RWPE2 (cell line): ENCODE measurements at regions not wholly inside any gene's neighbourhood (a gene's known extent, or its start where the extent isn't known, plus 50 kb on each side); places are given as distances from the start of the nearest gene placed in this dataset.

Experiments
- ATAC-seq: fragments of 200-7000 bp; cut with Tn5 transposase; 3 replicates; pipeline ENCODE4 v1.9.1; 2021; ENCODE audit warnings: low read depth
- DNase-seq: peaks from one replicate; pipeline ENCODE4 v3.0.0-alpha.2; 2020; ENCODE audit warnings: low spot score
- H3K27ac ChIP-seq: fragments of 450-650 bp; 2 replicates; pipeline ENCODE4 v1.5.1; 2017; ENCODE audit warnings: mild to moderate bottlenecking; ENCODE audit not compliant: poor library complexity, severe bottlenecking
- H3K27me3 ChIP-seq: fragments of 250-450 bp; sonication (Bioruptor Pico); 2 replicates; pipeline ENCODE4 v1.5.1; 2021; ENCODE audit warnings: mild to moderate bottlenecking, moderate library complexity; ENCODE audit not compliant: insufficient read depth, poor library complexity, severe bottlenecking
- H3K36me3 ChIP-seq: fragments of 250-450 bp; sonication (Bioruptor Pico); 2 replicates; pipeline ENCODE4 v1.5.1; 2020; ENCODE audit warnings: low read depth, mild to moderate bottlenecking, moderate library complexity
- H3K4me1 ChIP-seq: fragments of 250-450 bp; sonication (Bioruptor Pico); 2 replicates; pipeline ENCODE4 v1.5.1; 2021; ENCODE audit warnings: mild to moderate bottlenecking, moderate library complexity; ENCODE audit not compliant: insufficient read depth, poor library complexity, severe bottlenecking
- H3K4me3 ChIP-seq: fragments of 250-450 bp; sonication (Bioruptor Pico); 2 replicates; pipeline ENCODE4 v1.5.1; 2021; ENCODE audit warnings: mild to moderate bottlenecking, moderate library complexity; ENCODE audit not compliant: severe bottlenecking
- H3K9me3 ChIP-seq: fragments of 250-450 bp; sonication (Bioruptor Pico); 2 replicates; pipeline ENCODE4 v1.5.1; 2021; ENCODE audit warnings: mild to moderate bottlenecking, moderate library complexity; ENCODE audit not compliant: severe bottlenecking
- CTCF ChIP-seq: fragments of 450-650 bp; IDR thresholded peaks from one replicate; pipeline ENCODE4 v1.5.1; 2017; ENCODE audit warnings: mild to moderate bottlenecking, moderate library complexity; ENCODE audit not compliant: poor library complexity, severe bottlenecking

DNA sequence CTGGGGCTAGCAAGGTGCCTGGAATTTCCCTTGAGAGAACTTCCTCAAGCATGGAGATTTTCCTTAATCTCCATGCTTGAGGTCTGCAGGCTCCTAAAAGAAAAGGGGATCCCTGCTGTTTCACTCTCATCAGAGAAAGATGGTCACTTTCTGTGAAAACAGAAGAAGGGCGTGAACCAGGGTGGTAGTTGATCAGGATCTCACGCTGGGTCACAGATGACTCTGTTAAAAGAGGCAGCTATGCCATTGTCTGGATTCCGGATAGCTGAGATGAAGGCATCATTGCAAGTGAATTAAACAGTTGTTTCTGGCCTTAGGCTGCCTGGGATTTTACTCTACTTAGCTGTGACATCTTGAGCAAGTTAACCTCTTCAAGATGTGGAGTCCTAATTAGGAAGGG is 525.9 kb downstream of the TYW1 start:
- Histone ChIP-seq H3K4me1 (no peaks in the 10 kb centered on the region), H3K4me3 (no peak overlapping the region), H3K27me3 (no peaks in the 10 kb centered on the region), H3K9me3 (no peaks in the 10 kb centered on the region), H3K27ac (no peak overlapping the region), H3K36me3 (no peaks in the 10 kb centered on the region)
- ATAC-seq (no peak), DNase-seq (no peak)
- TF ChIP-seq CTCF, result no peak

GRCh38 chr7:67523713-67524112 is 527.1 kb downstream of the TYW1 start:
- ATAC-seq, result no peak
- TF ChIP-seq CTCF, result no peak
- Histone ChIP-seq H3K36me3 (no peaks in the 10 kb centered on the region), H3K27ac (no peak overlapping the region), H3K27me3 (no peaks in the 10 kb centered on the region), H3K4me3 (no peak overlapping the region), H3K9me3 (no peaks in the 10 kb centered on the region), H3K4me1 (no peaks in the 10 kb centered on the region)
- no peak for DNase-seq

DNA sequence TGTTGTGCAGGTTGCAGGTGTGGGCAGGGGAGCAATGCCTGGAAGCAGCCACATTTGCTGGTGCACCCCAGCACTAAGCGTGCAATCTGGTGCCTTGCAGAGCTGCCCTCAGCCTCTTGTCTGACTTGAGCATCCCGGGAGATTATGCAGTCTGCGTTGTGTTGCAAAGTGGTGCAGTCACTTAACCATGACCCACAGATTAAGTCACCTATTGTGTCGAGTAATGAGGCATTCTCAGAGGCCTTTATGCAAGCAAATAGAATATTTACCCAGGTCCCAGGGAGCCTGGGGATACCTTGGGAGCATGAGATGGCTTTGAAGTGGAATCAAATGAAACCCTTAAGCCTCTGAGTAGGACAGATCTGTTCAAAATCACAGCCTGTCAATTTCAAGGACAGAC is 529.0 kb downstream of the TYW1 start:
- DNase-seq, result no peak
- Histone ChIP-seq H3K4me3 (no peak overlapping the region), H3K9me3 (no peaks in the 10 kb centered on the region), H3K27ac (no peak overlapping the region), H3K36me3 (no peaks in the 10 kb centered on the region), H3K27me3 (no peaks in the 10 kb centered on the region), H3K4me1 (no peaks in the 10 kb centered on the region)
- TF ChIP-seq CTCF, result no peak
- no peak for ATAC-seq

GRCh38 chr7:67535241-67535989 is 538.8 kb downstream of the TYW1 start:
- H3K27ac ChIP-seq, result no peak overlapping the region
- no peak overlapping the region for H3K4me3 ChIP-seq
- H3K9me3 ChIP-seq, result no peaks in the 10 kb centered on the region
- no peak for TF ChIP-seq CTCF
- H3K4me1 ChIP-seq, result no peaks in the 10 kb centered on the region
- no peaks in the 10 kb centered on the region for H3K27me3 ChIP-seq
- DNase-seq, result no peak
- ATAC-seq, result no peak
- no peaks in the 10 kb centered on the region for H3K36me3 ChIP-seq

DNA sequence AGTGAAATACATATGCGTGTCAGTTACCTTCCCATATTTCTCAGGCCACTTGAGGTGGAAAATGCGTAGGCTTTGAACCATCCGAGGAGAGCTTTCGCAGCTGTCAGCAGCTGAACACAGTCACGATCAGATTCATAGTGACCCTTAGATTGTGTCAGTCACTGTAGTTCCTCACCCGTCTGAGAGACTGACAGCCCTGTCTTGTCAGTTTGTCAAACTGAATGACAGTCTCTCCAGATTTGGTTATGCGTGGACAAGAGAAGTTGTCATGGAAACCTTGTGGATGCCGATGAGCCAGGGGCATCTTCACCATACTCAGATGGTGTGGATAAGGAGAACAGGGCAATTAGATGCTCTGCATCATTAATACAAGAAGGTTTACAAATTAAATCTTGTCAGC is 546.3 kb downstream of the TYW1 start:
- TF ChIP-seq CTCF, result no peak
- ATAC-seq, result no peak
- H3K4me3 ChIP-seq, result no peak overlapping the region
- H3K27me3 ChIP-seq, result no peaks in the 10 kb centered on the region
- no peaks in the 10 kb centered on the region for H3K36me3 ChIP-seq
- H3K27ac ChIP-seq, result no peak overlapping the region
- no peak for DNase-seq
- H3K9me3 ChIP-seq, result no peaks in the 10 kb centered on the region
- H3K4me1 ChIP-seq, result no peaks in the 10 kb centered on the region
